ENCODE measurements at regions not wholly inside any gene's neighbourhood (a gene's known extent, or its start where the extent isn't known, plus 50 kb on each side); places are given as distances from the start of the nearest gene placed in this dataset.

- Histone ChIP-seq H3K79me2 (ENCODE audit: low read depth) (no peaks in the 10 kb centered on the region), H3F3A (ENCODE audit: insufficient read depth, low read depth) (no peaks in the 10 kb centered on the region), H3K4me2 (no peak overlapping the region), H3K9me3 (ENCODE audit: insufficient read depth, low read depth) (no peaks in the 10 kb centered on the region), H4K20me1 (ENCODE audit: insufficient read depth) (no peaks in the 10 kb centered on the region), H3K4me1 (replicated peaks; ENCODE audit: insufficient read depth) (no peaks in the 10 kb centered on the region), H3K9me2 (ENCODE audit: insufficient read depth) (no peaks in the 10 kb centered on the region), H3K27ac (no peak overlapping the region), H3K27me3 (ENCODE audit: insufficient read depth, low read depth) (peaks cover 74% of the 10 kb centered on the region), H2AFZ (no peak overlapping the region), H3K4me3 (no peak overlapping the region), H3K36me3 (ENCODE audit: low read depth) (no peaks in the 10 kb centered on the region)
- TF ChIP-seq CTCF (conservative IDR thresholded peaks at IDR 0.05), result no peak
- no peak for TF ChIP-seq EZH2 (IDR thresholded peaks at IDR 0.05; ENCODE audit: low read depth)
- DNase-seq, result no peak
- POLR2A ChIA-PET (ENCODE audit: unreplicated experiment), result no interaction called here
- CTCF ChIA-PET, result no interaction called here
- no TSS peak for BruUV-seq (replicated peaks)
- intact Hi-C loops (cut with micrococcal nuclease; ENCODE audit: unreplicated experiment), result no loop called here
These were observed 118.5 kb upstream of the C14orf180 start for GRCh38 chr14:104460791-104461651.

- Histone ChIP-seq H3K27ac (no peak overlapping the region), H3K4me1 (replicated peaks; ENCODE audit: insufficient read depth) (no peaks in the 10 kb centered on the region), H3K4me3 (no peak overlapping the region), H2AFZ (no peak overlapping the region), H3K79me2 (ENCODE audit: low read depth) (no peaks in the 10 kb centered on the region), H4K20me1 (ENCODE audit: insufficient read depth) (no peaks in the 10 kb centered on the region), H3K36me3 (ENCODE audit: low read depth) (no peaks in the 10 kb centered on the region), H3K9me3 (ENCODE audit: insufficient read depth, low read depth) (no peaks in the 10 kb centered on the region), H3F3A (ENCODE audit: insufficient read depth, low read depth) (no peaks in the 10 kb centered on the region), H3K4me2 (no peak overlapping the region), H3K27me3 (ENCODE audit: insufficient read depth, low read depth) (peaks cover 74% of the 10 kb centered on the region), H3K9me2 (ENCODE audit: insufficient read depth) (no peaks in the 10 kb centered on the region)
- TF ChIP-seq CTCF (conservative IDR thresholded peaks at IDR 0.05), result no peak
- TF ChIP-seq EZH2 (IDR thresholded peaks at IDR 0.05; ENCODE audit: low read depth), result no peak
- no TSS peak for BruUV-seq (replicated peaks)
- CTCF ChIA-PET, result no interaction called here
- POLR2A ChIA-PET (ENCODE audit: unreplicated experiment), result no interaction called here
- intact Hi-C loops (cut with micrococcal nuclease; ENCODE audit: unreplicated experiment), result no loop called here
- DNase-seq, result no peak
These were observed 117.7 kb upstream of the C14orf180 start for GRCh38 chr14:104461676-104462449.

GRCh38 chr14:104462651-104463630 lies 116.6 kb upstream of the C14orf180 start:
- ChIA-PET POLR2A (ENCODE audit: unreplicated experiment) (no interaction called here), CTCF (no interaction called here)
- intact Hi-C loops (cut with micrococcal nuclease; ENCODE audit: unreplicated experiment), result no loop called here
- BruUV-seq (replicated peaks), result no TSS peak
- no peak for TF ChIP-seq CTCF (conservative IDR thresholded peaks at IDR 0.05)
- no peak for TF ChIP-seq EZH2 (IDR thresholded peaks at IDR 0.05; ENCODE audit: low read depth)
- Histone ChIP-seq H3K4me2 (no peak overlapping the region), H3K9me2 (ENCODE audit: insufficient read depth) (no peaks in the 10 kb centered on the region), H3K27ac (no peak overlapping the region), H2AFZ (no peak overlapping the region), H3K79me2 (ENCODE audit: low read depth) (no peaks in the 10 kb centered on the region), H3K4me3 (no peak overlapping the region), H3K4me1 (replicated peaks; ENCODE audit: insufficient read depth) (no peaks in the 10 kb centered on the region), H3K36me3 (ENCODE audit: low read depth) (no peaks in the 10 kb centered on the region), H3K27me3 (ENCODE audit: insufficient read depth, low read depth) (peaks cover 75% of the 10 kb centered on the region), H4K20me1 (ENCODE audit: insufficient read depth) (no peaks in the 10 kb centered on the region), H3K9me3 (ENCODE audit: insufficient read depth, low read depth) (no peaks in the 10 kb centered on the region), H3F3A (ENCODE audit: insufficient read depth, low read depth) (no peaks in the 10 kb centered on the region)
- DNase-seq, result no peak
